ENCODE measurements at regions not wholly inside any gene's neighbourhood (a gene's known extent, or its start where the extent isn't known, plus 50 kb on each side); places are given as distances from the start of the nearest gene placed in this dataset.

DNA sequence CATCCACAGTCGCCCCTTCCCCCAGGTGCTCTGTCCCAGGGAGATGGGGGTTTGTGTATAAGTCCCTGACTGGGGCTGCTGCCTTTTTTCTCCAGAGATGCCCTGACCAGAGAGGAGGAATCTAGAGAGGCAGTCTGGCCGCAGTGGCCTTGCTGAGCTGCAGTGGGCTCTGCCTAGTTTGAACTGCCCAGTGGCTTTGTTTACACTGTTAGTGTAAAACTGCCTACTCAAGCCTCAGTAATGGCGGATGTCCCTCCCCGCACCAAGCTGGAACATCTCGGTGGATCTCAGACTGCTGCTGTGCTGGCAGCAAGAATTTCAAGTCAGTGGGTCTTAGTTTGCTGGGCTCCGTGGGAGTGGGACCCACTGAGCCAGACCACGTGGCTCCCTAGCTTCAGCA, 102.6 kb upstream of the GIMD1 start:
- TF ChIP-seq EGR1 (IDR thresholded peaks at IDR 0.05) (no peak), EP300 (IDR thresholded peaks at IDR 0.05; ENCODE audit: borderline replicate concordance) (no peak), TAF1 (IDR thresholded peaks at IDR 0.05; ENCODE audit: low read depth) (no peak), FOXM1 (IDR thresholded peaks at IDR 0.05; ENCODE audit: borderline replicate concordance, low read depth) (no peak), CEBPB (IDR thresholded peaks at IDR 0.05) (no peak), RAD21 (IDR thresholded peaks at IDR 0.05; ENCODE audit: low read depth) (no peak), TCF12 (IDR thresholded peaks at IDR 0.05; ENCODE audit: low read depth) (no peak), ZBTB7A (IDR thresholded peaks at IDR 0.05; ENCODE audit: low read depth) (no peak)
- TF ChIP-seq, protein P1, sequence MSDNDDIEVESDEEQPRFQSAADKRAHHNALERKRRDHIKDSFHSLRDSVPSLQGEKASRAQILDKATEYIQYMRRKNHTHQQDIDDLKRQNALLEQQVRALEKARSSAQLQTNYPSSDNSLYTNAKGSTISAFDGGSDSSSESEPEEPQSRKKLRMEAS (IDR thresholded peaks at IDR 0.05) = no peak

All from Ishikawa (cell line).